ENCODE measurements at regions not wholly inside any gene's neighbourhood (a gene's known extent, or its start where the extent isn't known, plus 50 kb on each side); places are given as distances from the start of the nearest gene placed in this dataset.
"Not testable (repeated sequence)": the region's sequence is repeated elsewhere in the genome, so short reads cannot be mapped to it uniquely, and the experiment has no call there.

DNA sequence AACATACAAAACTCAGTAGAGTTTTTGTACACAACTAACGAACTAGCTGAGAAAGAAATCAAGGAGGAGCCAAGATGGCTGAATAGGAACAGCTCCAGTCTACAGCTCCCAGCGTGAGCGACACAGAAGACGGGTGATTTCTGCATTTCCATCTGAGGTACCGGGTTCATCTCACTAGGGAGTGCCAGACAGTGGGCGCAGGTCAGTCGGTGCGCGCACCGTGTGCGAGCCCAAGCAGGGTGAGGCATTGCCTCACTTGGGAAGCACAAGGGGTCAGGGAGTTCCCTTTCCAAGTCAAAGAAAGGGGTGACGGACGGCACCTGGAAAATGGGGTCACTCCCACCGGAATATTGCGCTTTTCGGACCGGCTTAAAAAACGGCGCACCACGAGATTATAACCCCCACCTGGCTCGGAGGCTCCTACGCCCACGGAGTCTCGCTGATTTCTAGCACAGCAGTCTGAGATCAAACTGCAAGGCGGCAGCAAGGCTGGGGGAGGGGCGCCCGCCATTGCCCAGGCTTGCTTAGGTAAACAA is 200.3 kb downstream of the NKX6-1 start:
- TF ChIP-seq, protein P1, sequence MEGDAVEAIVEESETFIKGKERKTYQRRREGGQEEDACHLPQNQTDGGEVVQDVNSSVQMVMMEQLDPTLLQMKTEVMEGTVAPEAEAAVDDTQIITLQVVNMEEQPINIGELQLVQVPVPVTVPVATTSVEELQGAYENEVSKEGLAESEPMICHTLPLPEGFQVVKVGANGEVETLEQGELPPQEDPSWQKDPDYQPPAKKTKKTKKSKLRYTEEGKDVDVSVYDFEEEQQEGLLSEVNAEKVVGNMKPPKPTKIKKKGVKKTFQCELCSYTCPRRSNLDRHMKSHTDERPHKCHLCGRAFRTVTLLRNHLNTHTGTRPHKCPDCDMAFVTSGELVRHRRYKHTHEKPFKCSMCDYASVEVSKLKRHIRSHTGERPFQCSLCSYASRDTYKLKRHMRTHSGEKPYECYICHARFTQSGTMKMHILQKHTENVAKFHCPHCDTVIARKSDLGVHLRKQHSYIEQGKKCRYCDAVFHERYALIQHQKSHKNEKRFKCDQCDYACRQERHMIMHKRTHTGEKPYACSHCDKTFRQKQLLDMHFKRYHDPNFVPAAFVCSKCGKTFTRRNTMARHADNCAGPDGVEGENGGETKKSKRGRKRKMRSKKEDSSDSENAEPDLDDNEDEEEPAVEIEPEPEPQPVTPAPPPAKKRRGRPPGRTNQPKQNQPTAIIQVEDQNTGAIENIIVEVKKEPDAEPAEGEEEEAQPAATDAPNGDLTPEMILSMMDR (IDR thresholded peaks at IDR 0.05; ENCODE audit: low read depth, low read length, missing input control): not testable (repeated sequence)
- TF ChIP-seq RAD21, HNF4G (IDR thresholded peaks at IDR 0.05): not testable (repeated sequence)
